ENCODE measurements at regions not wholly inside any gene's neighbourhood (a gene's known extent, or its start where the extent isn't known, plus 50 kb on each side); places are given as distances from the start of the nearest gene placed in this dataset.

GRCh38 chr6:66687611-66688140 lies 980.6 kb upstream of the EYS start:
- DNase-seq = no peak

DNA sequence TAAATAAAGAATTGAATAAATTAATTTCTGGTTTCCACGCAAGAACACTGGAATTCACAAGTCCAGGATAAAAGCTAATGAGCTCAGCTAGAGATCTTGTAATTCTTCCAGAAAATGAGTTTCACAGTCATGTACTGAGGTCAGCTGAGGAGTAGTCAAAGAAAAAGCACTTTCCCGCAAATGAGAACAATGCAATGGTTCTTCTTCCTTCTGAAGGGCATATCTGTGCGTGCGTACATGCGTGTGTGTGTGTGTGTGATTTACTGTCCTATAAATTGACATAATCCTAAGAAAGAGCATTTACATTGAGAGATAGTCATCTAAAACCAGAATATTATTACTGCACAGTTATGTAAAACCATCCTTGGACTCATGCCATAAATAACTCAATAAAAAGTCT lies 968.9 kb upstream of the EYS start:
- no peak for DNase-seq

DNA sequence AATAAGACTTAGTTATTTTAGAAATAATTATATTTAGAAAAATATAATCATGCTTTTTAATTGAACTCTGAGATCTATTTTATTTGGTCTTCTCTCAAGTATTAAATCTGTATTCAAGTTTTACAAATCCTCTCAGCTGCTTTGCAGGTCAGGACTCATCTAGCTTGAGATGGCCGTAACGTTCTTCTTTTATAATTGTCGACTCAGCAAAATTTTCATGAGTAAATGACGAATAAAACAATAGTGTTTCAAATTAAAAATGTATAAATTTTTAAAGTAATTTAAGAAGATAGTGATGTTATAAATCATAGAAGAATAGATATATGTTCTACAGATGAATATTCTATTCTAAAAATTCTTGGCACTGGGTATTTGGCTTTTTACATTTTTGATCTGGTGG lies 957.1 kb upstream of the EYS start:
- no peak for DNase-seq

DNA sequence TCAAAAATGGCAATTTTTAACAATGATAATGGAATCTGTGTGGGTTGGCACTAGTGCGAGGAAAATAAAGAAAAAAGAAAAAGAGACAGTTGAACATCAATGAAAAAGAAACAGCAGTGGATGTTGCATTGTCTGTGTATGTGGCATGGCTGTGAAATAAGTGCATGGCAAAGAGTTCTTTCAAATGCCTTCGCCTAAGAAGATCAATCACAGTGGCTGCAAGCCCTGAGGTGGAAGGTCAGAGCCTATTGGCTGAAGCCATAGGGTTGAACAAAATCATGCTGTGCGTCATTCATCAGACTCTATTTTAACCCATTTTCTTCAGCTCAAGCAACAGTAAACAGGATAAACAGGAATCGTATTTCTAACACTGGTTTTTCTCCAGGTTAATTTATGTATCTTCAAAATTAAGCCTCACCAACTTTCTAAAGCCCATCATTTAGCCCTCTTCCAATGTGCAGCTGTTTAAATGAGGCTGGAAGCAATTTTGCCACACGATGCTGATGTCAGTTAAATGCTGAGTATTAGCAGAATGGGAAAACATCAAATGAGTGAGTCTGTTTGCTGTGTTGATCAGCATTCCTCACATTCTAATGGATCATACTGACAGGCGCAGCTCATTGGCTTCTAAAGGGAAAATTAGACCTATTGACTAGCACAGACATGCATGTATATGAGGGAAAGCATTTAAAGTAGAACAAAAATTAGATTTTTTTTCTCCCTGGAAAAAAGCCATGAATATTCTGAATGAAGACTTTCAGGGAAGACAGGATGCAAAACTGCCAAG lies 955.9 kb upstream of the EYS start:
- DNase-seq = no peak

DNA sequence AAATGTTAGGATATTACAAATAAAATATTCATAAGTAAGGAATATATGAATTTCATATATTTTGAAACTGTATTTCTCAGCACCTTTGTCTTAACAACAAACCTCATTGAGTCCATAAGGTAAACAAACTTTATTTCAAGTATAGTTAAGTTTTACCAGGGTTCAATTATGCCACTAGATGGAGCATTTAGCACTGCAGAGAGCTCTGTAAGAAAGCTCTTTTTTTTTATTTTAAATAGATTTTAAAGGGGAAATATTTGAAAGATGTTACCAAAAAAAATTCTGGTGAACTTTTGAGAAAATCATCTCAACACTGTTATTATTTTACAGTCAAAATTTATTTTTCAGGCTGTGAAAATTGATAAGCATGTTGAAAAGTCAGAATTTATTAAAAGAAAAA lies 955.2 kb upstream of the EYS start:
- no peak for DNase-seq

- no peak for DNase-seq
Measured at GRCh38 chr6:66655420-66655819, 948.4 kb upstream of the EYS start.

DNA sequence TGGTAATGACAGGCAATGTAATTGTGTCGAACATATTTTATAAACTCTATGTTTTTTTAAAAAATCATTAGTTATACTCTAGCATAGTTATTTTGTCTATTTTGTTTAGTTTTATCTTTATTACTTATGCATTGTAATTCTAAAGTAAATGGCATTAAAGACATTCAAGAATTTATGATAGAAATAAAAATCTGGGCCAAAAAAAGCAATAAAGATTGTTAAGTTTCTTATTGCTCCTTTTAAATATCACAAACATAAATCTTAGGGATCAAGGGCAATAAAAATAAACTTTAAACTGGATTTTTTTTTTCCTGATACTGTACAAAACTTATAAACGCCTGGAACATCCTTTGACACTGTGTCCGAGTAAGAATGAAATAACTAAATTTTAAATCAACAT lies 931.5 kb upstream of the EYS start:
- DNase-seq = no peak

DNA sequence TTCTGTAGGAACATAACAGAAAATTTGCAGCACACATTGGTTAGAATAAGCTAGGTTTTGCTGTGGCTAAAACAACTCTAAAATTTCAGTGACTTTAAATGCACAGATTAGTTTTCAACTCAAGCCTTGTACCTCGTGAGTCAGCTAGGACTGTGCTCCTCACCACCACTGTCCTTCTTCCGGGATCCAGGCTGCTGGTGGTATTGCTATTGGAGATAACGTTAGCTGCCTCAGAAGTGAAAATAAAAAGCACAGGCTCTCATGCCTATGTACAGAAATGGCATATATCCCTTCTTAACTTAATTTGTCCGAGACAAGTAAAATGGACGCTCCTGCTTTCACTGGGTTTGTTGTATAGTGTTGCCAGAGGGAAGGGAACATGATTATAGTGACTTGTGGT lies 931.1 kb upstream of the EYS start:
- DNase-seq = no peak

DNA sequence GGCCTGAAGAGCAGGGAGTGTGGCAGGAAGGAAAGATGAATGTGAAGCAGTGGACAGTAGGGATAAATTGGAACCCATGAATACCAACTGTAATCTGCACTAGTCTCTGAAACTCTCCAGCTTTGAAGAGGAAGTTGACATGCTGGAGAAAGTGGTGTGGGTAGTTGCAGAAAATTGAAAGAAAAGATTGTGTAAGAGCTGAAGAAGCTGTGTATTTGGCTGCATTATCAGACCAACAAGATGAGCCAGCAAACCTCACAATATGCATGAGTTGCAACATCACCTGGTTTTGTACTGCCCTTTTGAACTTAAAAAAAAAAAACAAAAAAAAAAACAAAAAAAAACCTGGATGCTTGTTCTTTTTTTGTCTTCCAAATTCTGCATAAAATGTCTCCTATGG lies 921.9 kb upstream of the EYS start:
- no peak for DNase-seq

- DNase-seq = no peak
Measured at GRCh38 chr6:66623050-66623449, 916.0 kb upstream of the EYS start.

- DNase-seq = no peak
Measured at GRCh38 chr6:66605971-66606370, 898.9 kb upstream of the EYS start.

GRCh38 chr6:66605011-66605410 lies 898.0 kb upstream of the EYS start:
- DNase-seq = no peak

DNA sequence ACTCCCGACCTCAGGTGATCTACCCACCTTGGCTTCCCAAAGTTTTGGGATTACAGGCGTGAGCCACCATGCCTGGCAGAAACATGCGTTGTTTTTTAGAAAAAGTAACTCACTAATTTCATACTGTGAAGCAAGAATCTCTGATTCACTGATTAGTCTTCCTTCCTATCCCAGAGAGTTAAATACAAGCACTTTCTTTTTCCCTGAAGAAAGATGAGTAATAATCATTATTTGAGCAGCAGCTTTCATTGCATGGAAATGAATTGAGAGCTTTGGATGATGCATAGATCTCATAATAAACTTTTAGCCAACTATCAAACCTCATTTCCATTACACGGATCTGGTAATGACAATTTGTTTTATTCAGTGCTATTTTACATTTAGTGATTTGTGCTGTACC lies 892.5 kb upstream of the EYS start:
- DNase-seq = no peak

- no peak for DNase-seq
Measured at GRCh38 chr6:66578362-66578761, 871.3 kb upstream of the EYS start.

DNA sequence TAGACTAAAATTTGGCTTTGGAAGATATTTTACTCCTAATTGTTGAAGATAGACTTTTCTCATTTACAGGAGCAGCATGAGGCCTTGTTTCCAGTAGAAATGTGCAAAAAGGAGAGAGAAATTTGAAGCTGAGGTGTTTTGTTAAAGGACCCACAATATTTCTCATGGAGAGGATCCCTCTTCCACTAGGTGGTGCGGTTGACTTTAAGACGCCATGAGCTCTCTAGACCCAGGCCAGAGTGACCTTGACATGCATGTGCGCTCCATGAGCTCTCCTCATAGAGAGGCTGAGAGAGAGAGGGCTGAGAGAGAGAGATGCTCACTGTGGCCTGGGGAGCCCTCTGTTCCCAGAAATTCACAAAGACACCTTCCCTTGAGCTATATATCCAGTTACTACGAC lies 861.2 kb upstream of the EYS start:
- DNase-seq = no peak

- DNase-seq = no peak
Measured at GRCh38 chr6:66561479-66561878, 854.5 kb upstream of the EYS start.

DNA sequence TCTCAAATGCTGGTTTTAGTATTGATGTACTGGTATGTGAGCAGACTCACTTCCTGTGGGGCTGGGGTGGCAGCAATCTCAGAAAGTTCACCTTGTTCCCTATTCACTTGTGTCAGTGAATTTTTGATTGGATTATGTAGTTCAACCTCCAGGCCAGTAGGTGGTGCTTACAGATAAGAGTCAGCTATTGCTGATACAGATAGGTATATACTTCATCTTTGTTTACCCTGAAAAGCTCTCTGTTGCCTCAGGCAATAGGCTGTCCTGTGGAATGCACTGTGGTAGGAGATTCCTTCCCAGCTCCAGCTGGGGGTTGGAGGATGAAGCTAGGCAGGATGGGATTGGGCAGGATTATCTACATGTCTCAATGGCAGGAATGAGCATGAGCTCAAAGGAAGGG lies 851.2 kb upstream of the EYS start:
- no peak for DNase-seq

DNA sequence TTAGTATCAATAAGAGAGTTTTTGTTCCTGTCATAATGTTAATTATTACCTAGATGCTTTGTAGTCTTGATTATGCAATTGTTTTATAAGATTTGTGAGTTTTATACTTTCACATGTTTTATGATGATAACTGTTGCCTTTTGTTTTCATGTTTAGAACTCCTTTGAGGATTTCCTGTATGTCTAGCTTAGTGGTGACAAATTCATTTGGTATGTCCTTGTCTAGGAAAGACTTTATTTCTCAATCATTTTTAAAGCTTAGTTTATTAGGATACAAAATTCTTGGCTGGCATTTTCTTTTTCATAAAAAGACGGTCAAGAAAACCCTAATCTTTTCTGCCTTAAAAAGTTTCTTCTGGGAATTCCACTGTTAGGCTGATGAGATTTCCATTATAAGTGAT lies 849.9 kb upstream of the EYS start:
- DNase-seq = no peak

- no peak for DNase-seq
Measured at GRCh38 chr6:66555082-66555481, 848.1 kb upstream of the EYS start.

DNA sequence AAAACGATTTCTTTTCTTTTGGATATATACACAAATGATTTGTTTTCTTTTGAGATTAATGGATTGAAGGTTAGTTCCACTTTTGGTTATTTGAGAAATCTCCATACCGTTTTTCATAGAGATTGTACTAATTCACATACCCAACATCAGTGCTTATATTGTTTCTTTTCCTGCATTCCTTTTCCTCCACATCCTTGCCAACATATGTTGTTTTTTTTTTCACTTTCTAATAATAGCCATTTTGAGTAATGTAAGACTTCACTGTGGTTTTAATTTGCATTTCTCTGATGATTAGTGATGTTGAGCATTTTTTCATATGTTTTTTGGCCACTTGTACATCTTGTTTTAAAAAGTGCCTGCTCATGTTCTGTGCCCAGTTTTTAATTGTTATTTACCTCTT lies 846.4 kb upstream of the EYS start:
- no peak for DNase-seq

DNA sequence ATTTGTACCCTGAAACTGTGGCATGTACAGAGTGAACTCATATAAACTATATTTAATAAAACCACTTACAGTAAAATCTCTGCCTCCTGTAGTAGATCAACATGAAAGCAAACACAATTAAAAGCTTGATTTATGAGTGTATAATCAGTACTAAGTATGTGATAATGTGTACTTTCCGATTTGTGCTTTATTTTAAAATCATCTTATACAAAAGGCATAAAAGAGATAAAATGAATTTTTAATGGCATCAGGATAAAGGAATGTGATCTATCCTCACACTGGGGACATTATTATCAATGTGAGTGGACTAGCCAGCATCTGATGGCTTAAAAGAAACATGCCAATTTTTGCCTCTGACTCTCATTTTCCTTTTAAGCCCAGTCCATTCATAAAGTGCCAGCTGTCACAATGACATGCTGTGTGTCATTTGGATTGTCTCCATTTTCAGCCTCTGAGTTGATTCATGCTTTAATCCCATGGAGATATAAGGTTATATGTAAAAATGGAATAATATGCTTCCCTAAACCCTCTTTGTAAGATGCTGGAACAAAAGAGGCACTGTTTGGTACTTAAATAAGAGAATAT lies 831.6 kb upstream of the EYS start:
- DNase-seq = no peak

- no peak for DNase-seq
Measured at GRCh38 chr6:66533921-66534404, 826.9 kb upstream of the EYS start.

GRCh38 chr6:66526061-66526460 lies 819.0 kb upstream of the EYS start:
- DNase-seq = no peak

- DNase-seq = no peak
Measured at GRCh38 chr6:66522864-66523263, 815.8 kb upstream of the EYS start.

GRCh38 chr6:66516377-66516776 lies 809.4 kb upstream of the EYS start:
- DNase-seq = no peak
